NB4 (cell line): ENCODE measurements at regions not wholly inside any gene's neighbourhood (a gene's known extent, or its start where the extent isn't known, plus 50 kb on each side); places are given as distances from the start of the nearest gene placed in this dataset.

Experiments used
- DNase-seq: peaks from one replicate; pipeline ENCODE4 v3.0.0; 2010; ENCODE audit warnings: low read depth
- H3K4me3 ChIP-seq: one replicate; pipeline ENCODE4 v1.5.1; 2011; ENCODE audit warnings: mild to moderate bottlenecking, low read depth, low read length, moderate library complexity
- MYC ChIP-seq: IDR thresholded peaks from 2 replicates; pipeline ENCODE4 v1.6.1; 2011; ENCODE audit warnings: low read depth, low read length
- POLR2A ChIP-seq: IDR thresholded peaks from 2 replicates; pipeline ENCODE4 v1.6.1; 2011; ENCODE audit warnings: mild to moderate bottlenecking; ENCODE audit not compliant: insufficient read length; ENCODE audit errors: extremely low read depth
- TF ChIP-seq, protein P1 (sequence below): IDR thresholded peaks from 2 replicates; pipeline ENCODE4 v1.6.1; 2011; ENCODE audit warnings: low read depth, low read length
- TF ChIP-seq, protein P2 (sequence below): IDR thresholded peaks from one replicate; pipeline ENCODE4 v1.5.1; 2012; ENCODE audit warnings: low read depth, low read length

GRCh38 chr9:78383130-78383529, 86.2 kb downstream of the PSAT1 start:
- TF ChIP-seq MYC: no peak
- TF ChIP-seq, protein P1, sequence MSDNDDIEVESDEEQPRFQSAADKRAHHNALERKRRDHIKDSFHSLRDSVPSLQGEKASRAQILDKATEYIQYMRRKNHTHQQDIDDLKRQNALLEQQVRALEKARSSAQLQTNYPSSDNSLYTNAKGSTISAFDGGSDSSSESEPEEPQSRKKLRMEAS: no peak
- H3K4me3 ChIP-seq: no peak overlapping the region
- peak; percentile 51 for DNase-seq

GRCh38 chr9:78386348-78386747, 89.4 kb downstream of the PSAT1 start:
- no peak for DNase-seq
- H3K4me3 ChIP-seq: no peak overlapping the region
- TF ChIP-seq POLR2A: no peak
- TF ChIP-seq, protein P2, sequence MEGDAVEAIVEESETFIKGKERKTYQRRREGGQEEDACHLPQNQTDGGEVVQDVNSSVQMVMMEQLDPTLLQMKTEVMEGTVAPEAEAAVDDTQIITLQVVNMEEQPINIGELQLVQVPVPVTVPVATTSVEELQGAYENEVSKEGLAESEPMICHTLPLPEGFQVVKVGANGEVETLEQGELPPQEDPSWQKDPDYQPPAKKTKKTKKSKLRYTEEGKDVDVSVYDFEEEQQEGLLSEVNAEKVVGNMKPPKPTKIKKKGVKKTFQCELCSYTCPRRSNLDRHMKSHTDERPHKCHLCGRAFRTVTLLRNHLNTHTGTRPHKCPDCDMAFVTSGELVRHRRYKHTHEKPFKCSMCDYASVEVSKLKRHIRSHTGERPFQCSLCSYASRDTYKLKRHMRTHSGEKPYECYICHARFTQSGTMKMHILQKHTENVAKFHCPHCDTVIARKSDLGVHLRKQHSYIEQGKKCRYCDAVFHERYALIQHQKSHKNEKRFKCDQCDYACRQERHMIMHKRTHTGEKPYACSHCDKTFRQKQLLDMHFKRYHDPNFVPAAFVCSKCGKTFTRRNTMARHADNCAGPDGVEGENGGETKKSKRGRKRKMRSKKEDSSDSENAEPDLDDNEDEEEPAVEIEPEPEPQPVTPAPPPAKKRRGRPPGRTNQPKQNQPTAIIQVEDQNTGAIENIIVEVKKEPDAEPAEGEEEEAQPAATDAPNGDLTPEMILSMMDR: no peak
- TF ChIP-seq MYC: no peak
- TF ChIP-seq, protein P1: no peak

- H3K4me3 ChIP-seq: no peak overlapping the region
- TF ChIP-seq, protein P1: no peak
- TF ChIP-seq POLR2A: no peak
- TF ChIP-seq, protein P2: no peak
- no peak for TF ChIP-seq MYC
- DNase-seq: no peak
Measured at GRCh38 chr9:78386773-78387172, 89.8 kb downstream of the PSAT1 start.

DNA sequence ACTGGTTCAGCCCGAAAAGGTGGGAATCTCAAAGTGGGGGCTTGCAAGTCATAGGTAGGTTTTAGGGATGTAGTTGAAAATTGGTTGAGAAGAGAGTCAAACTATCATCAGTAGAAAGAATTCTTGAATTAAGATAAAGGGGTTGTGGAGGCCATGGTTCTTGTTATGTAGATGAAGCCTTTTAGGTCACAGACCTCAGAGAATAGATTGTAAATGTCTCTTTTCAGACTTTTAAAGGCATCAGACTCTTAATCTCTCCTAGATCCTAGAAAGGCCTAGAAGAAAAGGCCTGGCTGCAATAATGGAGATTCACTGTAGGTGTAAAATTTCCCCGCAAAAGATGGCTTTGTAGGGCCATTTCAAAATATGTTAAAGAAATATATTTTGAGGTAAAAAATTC, 96.4 kb downstream of the PSAT1 start:
- TF ChIP-seq POLR2A: no peak
- TF ChIP-seq MYC: no peak
- TF ChIP-seq, protein P1: no peak
- TF ChIP-seq, protein P2: no peak
- H3K4me3 ChIP-seq: no peak overlapping the region
- DNase-seq: no peak

DNA sequence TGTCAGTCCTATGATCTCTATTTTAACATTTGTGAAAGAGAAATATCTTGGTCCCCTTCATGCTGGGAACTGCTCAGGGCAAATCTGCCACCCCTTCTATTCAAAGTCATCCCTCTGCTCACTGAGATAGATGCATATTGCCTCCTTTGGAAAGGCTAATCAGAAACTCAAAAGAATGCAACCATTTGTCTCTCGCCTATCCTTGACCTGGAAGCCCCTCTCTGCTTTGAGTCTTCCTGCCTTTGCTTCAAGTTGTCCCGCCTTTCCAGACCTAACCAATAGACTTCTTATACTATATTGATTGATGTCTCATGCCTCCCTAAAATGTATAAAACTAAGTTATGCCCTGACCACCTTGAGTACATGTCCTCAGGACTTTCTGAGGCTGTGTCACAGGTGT, 97.0 kb downstream of the PSAT1 start:
- no peak overlapping the region for H3K4me3 ChIP-seq
- DNase-seq: no peak
- TF ChIP-seq, protein P2: no peak
- TF ChIP-seq MYC (no peak), POLR2A (no peak)
- TF ChIP-seq, protein P1: no peak

- H3K4me3 ChIP-seq: no peak overlapping the region
- TF ChIP-seq, protein P1: no peak
- TF ChIP-seq POLR2A (no peak), MYC (no peak)
- TF ChIP-seq, protein P2: no peak
- no peak for DNase-seq
Measured at GRCh38 chr9:78396087-78396486, 99.2 kb downstream of the PSAT1 start.
